ENCODE measurements at regions not wholly inside any gene's neighbourhood (a gene's known extent, or its start where the extent isn't known, plus 50 kb on each side); places are given as distances from the start of the nearest gene placed in this dataset.

GRCh38 chr2:54360055-54360792 is 95.9 kb upstream of the SPTBN1 start:
- Mint-ChIP-seq H3K27me3 (peaks cover 20 to 28% of the 10 kb centered on the region in 2 donors), H3K36me3 (no peaks in the 10 kb centered on the region), H3K27ac (no peak overlapping the region), H3K4me1 (no peaks in the 10 kb centered on the region), H3K9me3 (peaks cover 5 to 7% of the 10 kb centered on the region in 2 donors), H3K4me3 (no peak overlapping the region)
- ATAC-seq (replicated peaks) (no peak), DNase-seq (no peak)

GRCh38 chr2:54364409-54364808 is 91.7 kb upstream of the SPTBN1 start:
- ATAC-seq (replicated peaks) (no peak), DNase-seq (no peak)
- Mint-ChIP-seq H3K27me3 (peaks cover 16 to 28% of the 10 kb centered on the region in 2 donors), H3K9me3 (peaks cover 19 to 20% of the 10 kb centered on the region in 2 donors), H3K27ac (no peak overlapping the region), H3K36me3 (no peaks in the 10 kb centered on the region), H3K4me3 (no peak overlapping the region), H3K4me1 (no peaks in the 10 kb centered on the region)

GRCh38 chr2:54365661-54366060 is 90.5 kb upstream of the SPTBN1 start:
- Mint-ChIP-seq H3K4me1 (no peaks in the 10 kb centered on the region), H3K9me3 (peaks cover 20% of the 10 kb centered on the region in 2 donors), H3K4me3 (no peak overlapping the region), H3K27ac (no peak overlapping the region), H3K36me3 (no peaks in the 10 kb centered on the region), H3K27me3 (peaks cover 11 to 20% of the 10 kb centered on the region in 2 donors)
- ATAC-seq (replicated peaks) = no peak
- DNase-seq = no peak

- ATAC-seq (replicated peaks) (no peak), DNase-seq (no peak)
- Mint-ChIP-seq H3K9me3 (peaks cover 20% of the 10 kb centered on the region in 2 donors), H3K4me1 (no peaks in the 10 kb centered on the region), H3K27ac (no peak overlapping the region), H3K4me3 (no peak overlapping the region), H3K36me3 (no peaks in the 10 kb centered on the region), H3K27me3 (peaks cover 15 to 20% of the 10 kb centered on the region in 2 donors)
Observed at GRCh38 chr2:54366487-54367280, 89.4 kb upstream of the SPTBN1 start.

- peaks cover 5 to 17% of the 10 kb centered on the region in 2 donors for H3K27me3 Mint-ChIP-seq
Observed at GRCh38 chr2:54370405-54371104, 85.6 kb upstream of the SPTBN1 start.

GRCh38 chr2:54371460-54372065 is 84.6 kb upstream of the SPTBN1 start:
- Mint-ChIP-seq H3K9me3 (peaks cover 11% of the 10 kb centered on the region in 2 donors), H3K36me3 (no peaks in the 10 kb centered on the region), H3K4me3 (no peak overlapping the region), H3K27ac (no peak overlapping the region), H3K27me3 (peaks cover 5 to 23% of the 10 kb centered on the region in 2 donors), H3K4me1 (no peaks in the 10 kb centered on the region)
- DNase-seq (no peak), ATAC-seq (replicated peaks) (no peak)

More at GRCh38 chr2:54370405-54371104, 85.6 kb upstream of the SPTBN1 start:
- H3K4me3 Mint-ChIP-seq = no peak overlapping the region
- no peak overlapping the region for H3K27ac Mint-ChIP-seq
- no peaks in the 10 kb centered on the region for H3K36me3 Mint-ChIP-seq
- ATAC-seq (replicated peaks) (no peak), DNase-seq (no peak)
- peaks cover 11 to 14% of the 10 kb centered on the region in 2 donors for H3K9me3 Mint-ChIP-seq
- H3K4me1 Mint-ChIP-seq = no peaks in the 10 kb centered on the region

GRCh38 chr2:54372361-54372760 is 83.8 kb upstream of the SPTBN1 start:
- Mint-ChIP-seq H3K27me3 (peaks cover 5 to 27% of the 10 kb centered on the region in 2 donors), H3K27ac (no peak overlapping the region), H3K9me3 (peaks cover 11% of the 10 kb centered on the region in 2 donors), H3K4me3 (no peak overlapping the region), H3K36me3 (no peaks in the 10 kb centered on the region), H3K4me1 (no peaks in the 10 kb centered on the region)
- DNase-seq (no peak), ATAC-seq (replicated peaks) (no peak)

GRCh38 chr2:54373855-54374254 is 82.3 kb upstream of the SPTBN1 start:
- ATAC-seq (replicated peaks) (no peak), DNase-seq (no peak)
- Mint-ChIP-seq H3K4me3 (no peak overlapping the region), H3K27me3 (peaks cover 5 to 27% of the 10 kb centered on the region in 2 donors), H3K36me3 (no peaks in the 10 kb centered on the region), H3K9me3 (peaks cover 4 to 5% of the 10 kb centered on the region in 2 donors), H3K4me1 (no peaks in the 10 kb centered on the region), H3K27ac (no peak overlapping the region)

- no peak for ATAC-seq (replicated peaks)
- no peak overlapping the region for H3K27ac Mint-ChIP-seq
Observed at GRCh38 chr2:54374591-54375364, 81.3 kb upstream of the SPTBN1 start.

GRCh38 chr2:54377451-54377850 is 78.7 kb upstream of the SPTBN1 start:
- DNase-seq (no peak), ATAC-seq (replicated peaks) (no peak)
- Mint-ChIP-seq H3K27me3 (peaks cover 21 to 40% of the 10 kb centered on the region in 2 donors), H3K4me1 (peaks cover 4 to 6% of the 10 kb centered on the region in 2 donors), H3K36me3 (no peaks in the 10 kb centered on the region), H3K4me3 (no peak overlapping the region), H3K9me3 (no peaks in the 10 kb centered on the region), H3K27ac (no peak overlapping the region)

More at GRCh38 chr2:54374591-54375364, 81.3 kb upstream of the SPTBN1 start:
- Mint-ChIP-seq H3K27me3 (peaks cover 10 to 31% of the 10 kb centered on the region in 2 donors), H3K9me3 (peaks cover 0 to 1% of the 10 kb centered on the region in 2 donors), H3K4me1 (no peaks in the 10 kb centered on the region), H3K36me3 (no peaks in the 10 kb centered on the region), H3K4me3 (no peak overlapping the region)
- no peak for DNase-seq

GRCh38 chr2:54377901-54378493 is 78.1 kb upstream of the SPTBN1 start:
- no peak for DNase-seq
- H3K4me1 Mint-ChIP-seq = peaks cover 4 to 6% of the 10 kb centered on the region in 2 donors
- H3K36me3 Mint-ChIP-seq = no peaks in the 10 kb centered on the region
- H3K4me3 Mint-ChIP-seq = no peak overlapping the region
- no peak for ATAC-seq (replicated peaks)
- peaks cover 21 to 38% of the 10 kb centered on the region in 2 donors for H3K27me3 Mint-ChIP-seq
- no peaks in the 10 kb centered on the region for H3K9me3 Mint-ChIP-seq
- no peak overlapping the region for H3K27ac Mint-ChIP-seq

- peaks cover 16 to 32% of the 10 kb centered on the region in 2 donors for H3K27me3 Mint-ChIP-seq
- no peak overlapping the region for H3K4me3 Mint-ChIP-seq
- H3K27ac Mint-ChIP-seq = no peak overlapping the region
- H3K36me3 Mint-ChIP-seq = no peaks in the 10 kb centered on the region
- DNase-seq (no peak), ATAC-seq (replicated peaks) (no peak)
- peaks cover 4 to 6% of the 10 kb centered on the region in 2 donors for H3K4me1 Mint-ChIP-seq
- no peaks in the 10 kb centered on the region for H3K9me3 Mint-ChIP-seq
Observed at GRCh38 chr2:54380670-54381069, 75.5 kb upstream of the SPTBN1 start.

GRCh38 chr2:54381293-54381692 is 74.8 kb upstream of the SPTBN1 start:
- no peak overlapping the region for H3K27ac Mint-ChIP-seq
- no peaks in the 10 kb centered on the region for H3K9me3 Mint-ChIP-seq
- peaks cover 4 to 6% of the 10 kb centered on the region in 2 donors for H3K4me1 Mint-ChIP-seq
- DNase-seq (no peak), ATAC-seq (replicated peaks) (no peak)
- H3K4me3 Mint-ChIP-seq = no peak overlapping the region
- H3K36me3 Mint-ChIP-seq = no peaks in the 10 kb centered on the region
- H3K27me3 Mint-ChIP-seq = peaks cover 16 to 29% of the 10 kb centered on the region in 2 donors

Data from stimulated activated naive B cell treated with anti-CD40 and anti-IgM and Interleukin-4, amounts not matched to agents 10 μg/mL and 1 μg/mL and 100 μg/mL, for 72 hours (primary cell).